SK-N-SH treated with all-trans-retinoic acid at 6 μM for 48 hours (cell line): ENCODE measurements at regions not wholly inside any gene's neighbourhood (a gene's known extent, or its start where the extent isn't known, plus 50 kb on each side); places are given as distances from the start of the nearest gene placed in this dataset.

Experiments
- GLIS3 ChIP-seq: fragments of 250-450 bp; sonication (Bioruptor Pico); IDR thresholded peaks from 2 replicates; pipeline ENCODE4 v1.5.0; 2020; ENCODE audit warnings: mild to moderate bottlenecking, moderate library complexity
- ISL1 ChIP-seq: fragments of 250-450 bp; sonication (Bioruptor Pico); IDR thresholded peaks from 2 replicates; pipeline ENCODE4 v2.1.2; 2022; ENCODE audit warnings: mild to moderate bottlenecking, moderate library complexity
- PPARA ChIP-seq: fragments of 250-450 bp; sonication (Bioruptor Pico); IDR thresholded peaks from 2 replicates; pipeline ENCODE4 v1.5.0; 2020; ENCODE audit warnings: mild to moderate bottlenecking, borderline replicate concordance
- TOX ChIP-seq: fragments of 250-450 bp; sonication (Bioruptor Pico); IDR thresholded peaks from 2 replicates; pipeline ENCODE4 v1.8.0; 2021; ENCODE audit warnings: mild to moderate bottlenecking, moderate library complexity, borderline replicate concordance
- ZFP3 ChIP-seq: fragments of 250-450 bp; sonication (Bioruptor Pico); IDR thresholded peaks from 2 replicates; pipeline ENCODE4 v1.5.0; 2020; ENCODE audit warnings: mild to moderate bottlenecking, moderate library complexity
- ZNF70 ChIP-seq: fragments of 450-650 bp; formaldehyde crosslinking; IDR thresholded peaks from 2 replicates; pipeline ENCODE4 v1.5.0; 2020; ENCODE audit warnings: mild to moderate bottlenecking, moderate library complexity
- ZNF8 ChIP-seq: fragments of 450-650 bp; formaldehyde crosslinking; IDR thresholded peaks from 2 replicates; pipeline ENCODE4 v1.5.0; 2020; ENCODE audit warnings: mild to moderate bottlenecking, moderate library complexity
- TF ChIP-seq, protein P1 (sequence below): fragments of 250-450 bp; sonication (Bioruptor Pico); IDR thresholded peaks from 2 replicates; pipeline ENCODE4 v1.8.0; 2020; ENCODE audit warnings: mild to moderate bottlenecking, moderate library complexity, borderline replicate concordance
- TF ChIP-seq, protein P2 (sequence below): fragments of 250-450 bp; sonication (Bioruptor Pico); IDR thresholded peaks from 2 replicates; pipeline ENCODE4 v1.5.1; 2020; ENCODE audit warnings: low read depth, mild to moderate bottlenecking, moderate library complexity

DNA sequence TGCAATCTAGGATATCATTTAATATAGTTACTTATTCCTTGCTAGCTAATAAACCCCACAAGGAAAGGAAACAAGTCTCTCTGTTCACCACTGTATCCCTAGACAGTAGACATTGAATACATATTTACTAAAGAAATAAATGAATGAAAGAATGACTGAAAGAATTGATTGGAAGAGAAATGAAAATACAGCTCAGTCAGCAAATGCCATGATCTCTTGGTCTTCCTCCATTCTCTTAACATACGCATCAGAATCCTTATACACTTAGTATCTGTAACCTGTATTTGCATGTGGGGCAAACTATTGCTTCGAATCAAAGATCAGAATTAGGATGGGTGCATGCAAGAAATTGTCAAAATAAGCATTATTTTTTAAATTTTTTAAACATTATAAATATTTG lies 500.8 kb upstream of the ADGRL2 start:
- TF ChIP-seq, protein P1, sequence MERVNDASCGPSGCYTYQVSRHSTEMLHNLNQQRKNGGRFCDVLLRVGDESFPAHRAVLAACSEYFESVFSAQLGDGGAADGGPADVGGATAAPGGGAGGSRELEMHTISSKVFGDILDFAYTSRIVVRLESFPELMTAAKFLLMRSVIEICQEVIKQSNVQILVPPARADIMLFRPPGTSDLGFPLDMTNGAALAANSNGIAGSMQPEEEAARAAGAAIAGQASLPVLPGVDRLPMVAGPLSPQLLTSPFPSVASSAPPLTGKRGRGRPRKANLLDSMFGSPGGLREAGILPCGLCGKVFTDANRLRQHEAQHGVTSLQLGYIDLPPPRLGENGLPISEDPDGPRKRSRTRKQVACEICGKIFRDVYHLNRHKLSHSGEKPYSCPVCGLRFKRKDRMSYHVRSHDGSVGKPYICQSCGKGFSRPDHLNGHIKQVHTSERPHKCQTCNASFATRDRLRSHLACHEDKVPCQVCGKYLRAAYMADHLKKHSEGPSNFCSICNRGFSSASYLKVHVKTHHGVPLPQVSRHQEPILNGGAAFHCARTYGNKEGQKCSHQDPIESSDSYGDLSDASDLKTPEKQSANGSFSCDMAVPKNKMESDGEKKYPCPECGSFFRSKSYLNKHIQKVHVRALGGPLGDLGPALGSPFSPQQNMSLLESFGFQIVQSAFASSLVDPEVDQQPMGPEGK (CRISPR knock-in tag), result no peak
- TF ChIP-seq PPARA (CRISPR knock-in tag) (no peak), ZNF70 (CRISPR knock-in tag) (no peak), ZNF8 (CRISPR knock-in tag) (no peak), ISL1 (no peak), GLIS3 (no peak), ZFP3 (no peak), TOX (CRISPR knock-in tag) (no peak)
- TF ChIP-seq, protein P2, sequence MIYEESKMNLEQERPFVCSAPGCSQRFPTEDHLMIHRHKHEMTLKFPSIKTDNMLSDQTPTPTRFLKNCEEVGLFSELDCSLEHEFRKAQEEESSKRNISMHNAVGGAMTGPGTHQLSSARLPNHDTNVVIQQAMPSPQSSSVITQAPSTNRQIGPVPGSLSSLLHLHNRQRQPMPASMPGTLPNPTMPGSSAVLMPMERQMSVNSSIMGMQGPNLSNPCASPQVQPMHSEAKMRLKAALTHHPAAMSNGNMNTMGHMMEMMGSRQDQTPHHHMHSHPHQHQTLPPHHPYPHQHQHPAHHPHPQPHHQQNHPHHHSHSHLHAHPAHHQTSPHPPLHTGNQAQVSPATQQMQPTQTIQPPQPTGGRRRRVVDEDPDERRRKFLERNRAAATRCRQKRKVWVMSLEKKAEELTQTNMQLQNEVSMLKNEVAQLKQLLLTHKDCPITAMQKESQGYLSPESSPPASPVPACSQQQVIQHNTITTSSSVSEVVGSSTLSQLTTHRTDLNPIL, result no peak
